ES-I3 (cell line): ENCODE measurements at regions not wholly inside any gene's neighbourhood (a gene's known extent, or its start where the extent isn't known, plus 50 kb on each side); places are given as distances from the start of the nearest gene placed in this dataset.
"Not testable (repeated sequence)": the region's sequence is repeated elsewhere in the genome, so short reads cannot be mapped to it uniquely, and the experiment has no call there.

Experiments
- H3K36me3 ChIP-seq: 2 replicates; pipeline ENCODE4 v1.6.1; 2013; ENCODE audit warnings: mild to moderate bottlenecking, low read length, control low read depth, moderate library complexity; ENCODE audit not compliant: insufficient read depth
- H3K4me1 ChIP-seq: 2 replicates; pipeline ENCODE4 v1.6.1; 2013; ENCODE audit warnings: mild to moderate bottlenecking, control low read depth, low read length; ENCODE audit not compliant: insufficient read depth
- H3K9ac ChIP-seq: 2 replicates; pipeline ENCODE4 v1.6.1; 2013; ENCODE audit warnings: low read depth, mild to moderate bottlenecking, low read length, moderate library complexity
- H3K9me3 ChIP-seq: 2 replicates; pipeline ENCODE4 v1.6.1; 2013; ENCODE audit warnings: mild to moderate bottlenecking, low read length, moderate library complexity; ENCODE audit not compliant: control insufficient read depth, insufficient read depth

DNA sequence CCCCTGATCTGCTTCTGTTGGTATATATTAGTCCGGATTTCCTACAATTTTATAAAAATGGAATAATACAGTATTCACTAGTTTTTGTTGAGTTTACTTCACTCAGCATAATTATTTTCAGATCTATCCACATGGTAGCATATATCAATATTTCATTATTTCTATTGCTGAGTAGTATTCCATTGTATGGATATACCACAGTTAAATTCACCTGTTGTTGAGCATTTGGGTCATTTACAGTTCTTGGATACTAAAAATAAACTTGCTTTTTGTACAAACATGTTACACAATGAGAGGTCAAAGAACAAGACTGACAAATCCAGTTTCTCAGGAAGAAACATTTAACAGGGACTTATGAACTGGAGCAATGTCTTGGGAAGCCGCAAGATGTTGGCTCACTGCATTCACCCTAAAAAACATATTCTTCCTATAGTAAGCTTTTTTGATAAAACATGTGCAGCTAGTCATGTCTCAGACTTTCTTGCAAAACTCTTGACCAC is 126.9 kb upstream of the HS3ST2 start:
- H3K36me3 ChIP-seq = no peaks in the 10 kb centered on the region
- H3K4me1 ChIP-seq = peaks cover under 1% of the 10 kb centered on the region; the same call in 1 of the 2 replicates
- no peak overlapping the region for H3K9ac ChIP-seq
- H3K9me3 ChIP-seq = 0 out of 2 replicates have a peak, but pooled peaks cover 2% of the 10 kb centered on the region

DNA sequence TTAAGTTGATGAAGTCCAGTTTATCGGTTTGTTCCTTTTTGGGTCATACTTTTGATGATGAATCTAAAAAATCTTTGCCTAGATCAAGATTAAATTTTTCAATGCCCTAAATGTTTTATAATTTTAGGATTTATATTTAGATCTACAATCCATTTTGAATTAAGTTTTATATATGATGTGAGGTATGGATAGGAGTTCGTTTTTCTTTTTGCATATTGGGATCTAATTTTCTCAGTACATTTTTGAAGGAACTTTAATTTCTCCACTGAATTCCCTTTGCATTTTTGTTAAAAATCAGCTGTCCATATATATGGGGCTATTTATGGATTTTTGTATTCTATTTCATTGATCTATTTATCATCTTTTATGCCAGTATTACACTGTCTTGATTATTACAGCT is 125.5 kb upstream of the HS3ST2 start:
- Histone ChIP-seq H3K36me3 (no peaks in the 10 kb centered on the region), H3K9ac (no peak overlapping the region), H3K4me1 (no peaks in the 10 kb centered on the region), H3K9me3 (0 out of 2 replicates have a peak, but pooled peaks cover 2% of the 10 kb centered on the region)

GRCh38 chr16:22688930-22689329 is 125.0 kb upstream of the HS3ST2 start:
- H3K4me1 ChIP-seq = no peaks in the 10 kb centered on the region
- 0 out of 2 replicates have a peak, but pooled peaks cover 2% of the 10 kb centered on the region for H3K9me3 ChIP-seq

GRCh38 chr16:22691335-22691734 is 122.6 kb upstream of the HS3ST2 start:
- no peaks in the 10 kb centered on the region for H3K4me1 ChIP-seq
- 0 out of 2 replicates have a peak, but pooled peaks cover 2% of the 10 kb centered on the region for H3K9me3 ChIP-seq
- no peak overlapping the region for H3K9ac ChIP-seq
- H3K36me3 ChIP-seq = no peaks in the 10 kb centered on the region

More at GRCh38 chr16:22688930-22689329, 125.0 kb upstream of the HS3ST2 start:
- H3K36me3 ChIP-seq = no peaks in the 10 kb centered on the region
- no peak overlapping the region for H3K9ac ChIP-seq

GRCh38 chr16:22692034-22692433 is 121.9 kb upstream of the HS3ST2 start:
- H3K9ac ChIP-seq = no peak overlapping the region
- no peaks in the 10 kb centered on the region for H3K9me3 ChIP-seq
- H3K36me3 ChIP-seq = no peaks in the 10 kb centered on the region
- no peaks in the 10 kb centered on the region for H3K4me1 ChIP-seq

GRCh38 chr16:22692916-22693637 is 120.9 kb upstream of the HS3ST2 start:
- Histone ChIP-seq H3K9me3 (no peaks in the 10 kb centered on the region), H3K36me3 (no peaks in the 10 kb centered on the region), H3K4me1 (no peaks in the 10 kb centered on the region), H3K9ac (no peak overlapping the region)

DNA sequence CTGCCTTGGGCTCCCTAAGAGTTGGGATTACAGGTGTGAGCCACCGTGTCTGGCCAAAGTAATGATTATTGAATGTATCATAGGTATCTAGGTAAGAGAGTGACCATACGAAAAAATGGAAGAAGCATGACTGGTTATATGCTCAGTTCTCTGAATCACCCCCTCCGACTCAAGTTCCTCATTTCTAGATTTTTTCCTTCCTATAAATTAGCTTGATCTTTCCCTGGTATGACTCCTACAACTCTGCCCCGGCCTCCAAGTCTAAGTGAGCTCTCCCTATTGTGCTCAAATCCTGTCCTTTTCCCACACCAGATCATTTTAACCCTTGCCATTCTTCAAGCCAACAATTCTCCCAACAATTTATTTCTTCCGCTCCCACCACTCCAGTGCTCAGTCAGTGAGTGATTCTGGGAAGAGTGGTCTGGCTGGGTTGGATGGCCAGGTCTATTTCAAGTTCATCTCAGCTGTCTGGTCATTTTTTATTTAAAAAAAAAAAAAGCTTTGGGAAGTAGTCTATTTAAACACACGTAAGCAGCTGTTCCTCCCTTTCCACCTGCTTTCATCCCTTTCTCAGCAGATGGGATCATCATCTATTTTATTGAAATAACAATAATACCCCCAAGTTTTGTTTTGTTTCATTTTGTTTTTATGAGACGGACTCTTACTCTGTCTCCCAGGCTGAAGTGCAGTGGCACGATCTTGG is 120.2 kb upstream of the HS3ST2 start:
- Histone ChIP-seq H3K9me3 (no peaks in the 10 kb centered on the region), H3K36me3 (no peaks in the 10 kb centered on the region), H3K9ac (no peak overlapping the region), H3K4me1 (no peaks in the 10 kb centered on the region)

- H3K9ac ChIP-seq = no peak overlapping the region
- H3K4me1 ChIP-seq = no peaks in the 10 kb centered on the region
- H3K9me3 ChIP-seq = no peaks in the 10 kb centered on the region
- no peaks in the 10 kb centered on the region for H3K36me3 ChIP-seq
These were observed 119.0 kb upstream of the HS3ST2 start for GRCh38 chr16:22694887-22695382.

- H3K4me1 ChIP-seq, H3K9me3 ChIP-seq, H3K9ac ChIP-seq, H3K36me3 ChIP-seq: not testable (repeated sequence)
These were observed 118.2 kb upstream of the HS3ST2 start for GRCh38 chr16:22695773-22696172.

DNA sequence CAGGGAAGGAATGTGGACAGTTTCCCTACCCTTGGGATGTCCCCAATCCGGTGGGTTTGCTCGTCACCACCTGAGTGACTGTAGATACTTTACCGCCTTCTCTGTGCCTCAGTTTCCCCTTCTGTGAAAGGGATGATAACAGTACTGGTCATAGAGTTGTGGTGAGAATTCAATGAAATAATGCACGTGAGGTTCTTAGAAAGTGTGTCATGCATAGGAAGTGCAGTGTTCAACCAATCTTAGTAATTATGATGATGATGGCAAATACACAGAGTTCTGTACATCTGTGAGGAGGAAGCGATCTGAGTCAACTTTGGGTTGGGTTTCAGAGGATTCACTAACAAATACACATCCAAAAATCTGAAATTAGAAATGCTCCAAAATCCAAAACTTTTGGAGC is 114.6 kb upstream of the HS3ST2 start:
- Histone ChIP-seq H3K9ac (no peak overlapping the region), H3K9me3 (no peaks in the 10 kb centered on the region), H3K36me3 (no peaks in the 10 kb centered on the region), H3K4me1 (no peaks in the 10 kb centered on the region)

DNA sequence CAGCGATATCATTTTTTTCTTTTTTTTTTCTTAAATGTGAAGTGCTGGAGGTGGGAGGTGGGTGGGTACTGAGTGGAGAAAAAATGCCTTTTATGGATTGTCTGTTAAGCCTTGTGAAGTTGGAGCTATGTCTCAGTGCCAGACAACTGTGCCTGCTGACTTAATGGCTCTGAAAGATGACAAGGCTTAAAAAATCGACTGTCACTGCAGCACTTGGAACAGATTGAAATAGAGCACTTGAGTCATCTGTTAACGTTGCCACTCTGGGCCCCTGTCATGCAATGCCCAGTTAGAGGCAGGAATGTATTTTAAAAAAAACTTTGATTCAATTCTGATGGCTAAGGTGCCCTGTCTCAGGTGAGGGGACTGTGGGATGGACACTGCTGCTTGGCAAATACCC is 108.2 kb upstream of the HS3ST2 start:
- no peaks in the 10 kb centered on the region; the same call in 1 of the 2 replicates for H3K9me3 ChIP-seq
- peaks cover 3% of the 10 kb centered on the region; the same call in 1 of the 2 replicates for H3K4me1 ChIP-seq
- H3K36me3 ChIP-seq = no peaks in the 10 kb centered on the region
- H3K9ac ChIP-seq = no peak overlapping the region

DNA sequence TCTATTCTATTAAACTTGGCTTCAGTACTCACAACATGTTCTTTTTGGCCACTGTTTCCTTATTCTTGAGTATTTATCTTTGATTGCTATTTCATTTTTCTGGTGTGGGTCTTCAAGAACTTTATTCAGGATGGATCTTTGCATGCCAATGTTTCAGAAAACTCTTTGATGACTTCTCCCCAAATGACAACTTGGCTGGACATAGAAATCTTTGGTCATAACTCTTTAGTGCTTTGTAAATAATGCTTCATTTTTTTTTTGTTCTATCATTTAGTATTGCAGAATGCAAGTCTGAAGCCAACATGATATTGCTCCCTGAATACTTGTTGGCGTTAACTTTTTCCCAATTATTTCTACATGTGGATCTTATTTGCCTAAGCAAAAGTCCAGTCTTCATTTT is 103.6 kb upstream of the HS3ST2 start:
- H3K9me3 ChIP-seq = peaks cover 10% of the 10 kb centered on the region

DNA sequence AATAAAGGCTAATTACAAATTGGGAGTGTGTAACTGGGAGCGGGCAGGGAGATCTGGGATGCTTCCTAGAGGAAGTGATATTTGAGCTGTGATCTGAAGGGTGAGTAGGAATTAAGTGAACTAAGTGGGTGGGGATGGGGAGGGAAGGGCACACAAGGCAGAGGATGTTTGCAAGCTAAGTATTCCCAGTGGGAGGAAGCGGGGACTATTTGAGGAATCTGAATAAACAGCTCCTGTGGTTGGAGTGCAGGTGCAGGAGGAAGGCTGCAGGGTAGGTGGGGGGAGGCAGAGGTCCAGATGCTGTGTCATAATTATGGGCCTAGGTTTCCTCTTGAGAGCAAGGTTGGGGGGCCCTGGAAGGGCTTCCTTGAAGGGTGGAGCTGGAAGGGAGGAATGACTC is 102.1 kb upstream of the HS3ST2 start:
- Histone ChIP-seq H3K9me3 (peaks cover 10% of the 10 kb centered on the region), H3K36me3 (no peaks in the 10 kb centered on the region), H3K4me1 (no peaks in the 10 kb centered on the region), H3K9ac (no peak overlapping the region)

More for the DNA sequence above, 103.6 kb upstream of the HS3ST2 start:
- Histone ChIP-seq H3K4me1 (no peaks in the 10 kb centered on the region), H3K36me3 (no peaks in the 10 kb centered on the region), H3K9ac (no peak overlapping the region)

- no peaks in the 10 kb centered on the region for H3K36me3 ChIP-seq
- H3K9me3 ChIP-seq = peaks cover 10% of the 10 kb centered on the region
- H3K9ac ChIP-seq = no peak overlapping the region
- no peaks in the 10 kb centered on the region for H3K4me1 ChIP-seq
These were observed 101.5 kb upstream of the HS3ST2 start for GRCh38 chr16:22712471-22712870.

DNA sequence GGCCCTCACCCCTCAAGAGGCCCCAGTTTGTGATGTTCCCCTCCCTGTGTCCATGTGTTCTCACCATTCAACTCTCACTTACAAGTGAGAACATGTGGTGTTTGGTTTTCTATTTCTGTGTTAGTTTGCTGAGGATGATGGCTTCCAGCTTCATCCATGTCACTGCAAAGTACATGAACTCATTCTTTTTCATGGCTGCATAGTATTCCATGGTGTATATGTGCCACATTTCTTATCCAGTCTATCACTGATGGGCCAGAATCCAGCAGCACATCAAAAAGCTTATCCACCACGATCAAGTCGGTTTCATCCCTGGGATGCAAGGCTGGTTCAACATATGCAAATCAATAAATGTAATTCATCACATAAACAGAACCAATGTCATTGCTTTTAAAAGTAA is 95.4 kb upstream of the HS3ST2 start:
- H3K36me3 ChIP-seq, H3K9ac ChIP-seq, H3K4me1 ChIP-seq, H3K9me3 ChIP-seq: not testable (repeated sequence)
